ENCODE measurements at regions not wholly inside any gene's neighbourhood (a gene's known extent, or its start where the extent isn't known, plus 50 kb on each side); places are given as distances from the start of the nearest gene placed in this dataset.
A peak's percentile ranks its signal among the peaks of the same experiment; 100 is the strongest.
"Not testable (repeated sequence)": the region's sequence is repeated elsewhere in the genome, so short reads cannot be mapped to it uniquely, and the experiment has no call there.

DNA sequence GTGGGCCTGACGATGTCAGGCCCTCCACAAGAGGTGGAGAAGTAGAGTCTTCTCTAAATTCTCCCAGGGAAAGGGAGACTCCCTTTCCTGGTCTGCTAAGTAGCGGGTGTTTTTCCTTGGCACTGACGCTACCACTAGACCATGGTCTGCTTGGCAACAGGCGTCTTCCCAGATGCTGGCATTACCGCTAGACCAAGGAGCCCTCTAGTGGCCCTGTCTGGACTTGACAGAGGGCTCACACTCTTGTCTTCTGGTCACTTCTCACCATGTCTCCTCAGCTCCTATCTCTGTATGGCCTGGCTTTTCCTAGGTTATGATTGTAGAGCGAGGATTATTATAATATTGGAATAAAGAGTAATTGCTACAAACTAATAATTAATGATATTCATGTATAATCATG is 51.1 kb upstream of the RASSF6 start:
- not testable (repeated sequence) for H3K27ac ChIP-seq (ENCODE audit: low read depth in 2 of 2, low read length in 1 of 2); H3K36me3 ChIP-seq (ENCODE audit: control insufficient read depth in 2 of 2, insufficient read depth in 2 of 2, low read length in 1 of 2); H3K9me3 ChIP-seq (ENCODE audit: control insufficient read depth in 2 of 2, insufficient read depth in 1 of 2, low read depth in 1 of 2, low read length in 1 of 2); H3K4me3 ChIP-seq (ENCODE audit: low read depth in 1 of 2, low read length in 2 of 2); H3K4me1 ChIP-seq (ENCODE audit: control insufficient read depth in 2 of 2, insufficient read depth in 2 of 2, low read length in 1 of 2); H3K27me3 ChIP-seq (ENCODE audit: control insufficient read depth in 1 of 2, insufficient read depth in 2 of 2, low read length in 2 of 2)
- 93 to 96% methylated on average over 5 of the region's 6 CpGs for WGBS, 2 donors

DNA sequence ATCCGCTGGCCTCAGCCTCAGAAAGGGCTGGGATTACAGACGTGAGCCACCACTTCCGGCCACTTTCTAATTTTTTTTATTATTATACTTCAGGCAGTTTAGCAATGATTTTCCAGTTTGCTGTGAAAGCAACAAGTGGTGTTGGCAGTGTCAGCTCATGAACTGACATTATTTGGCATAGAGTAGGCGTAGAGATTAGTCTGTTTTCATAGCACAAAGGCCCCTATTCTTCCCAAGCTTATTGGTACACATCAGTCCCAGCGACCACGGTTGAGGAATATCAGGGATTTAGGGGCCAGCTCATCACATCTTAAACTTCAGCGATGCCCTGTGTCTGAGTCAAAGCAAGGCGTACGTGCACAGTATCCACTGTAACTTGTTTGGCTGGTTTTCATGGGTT is 53.0 kb upstream of the RASSF6 start:
- Histone ChIP-seq H3K27ac (ENCODE audit: low read depth in 2 of 2, low read length in 1 of 2) (peak overlapping the region in 1 of 2 donors; percentile 59), H3K9me3 (ENCODE audit: control insufficient read depth in 2 of 2, insufficient read depth in 1 of 2, low read depth in 1 of 2, low read length in 1 of 2) (no peaks in the 10 kb centered on the region), H3K36me3 (ENCODE audit: control insufficient read depth in 2 of 2, insufficient read depth in 2 of 2, low read length in 1 of 2) (no peaks in the 10 kb centered on the region), H3K27me3 (ENCODE audit: control insufficient read depth in 1 of 2, insufficient read depth in 2 of 2, low read length in 2 of 2) (peaks cover 0 to 2% of the 10 kb centered on the region in 2 donors), H3K4me3 (ENCODE audit: low read depth in 1 of 2, low read length in 2 of 2) (no peak overlapping the region), H3K4me1 (ENCODE audit: control insufficient read depth in 2 of 2, insufficient read depth in 2 of 2, low read length in 1 of 2) (peaks cover 3 to 6% of the 10 kb centered on the region in 2 donors)
- WGBS, 2 donors: 40 to 47% methylated on average over 9 of the region's 9 CpGs

DNA sequence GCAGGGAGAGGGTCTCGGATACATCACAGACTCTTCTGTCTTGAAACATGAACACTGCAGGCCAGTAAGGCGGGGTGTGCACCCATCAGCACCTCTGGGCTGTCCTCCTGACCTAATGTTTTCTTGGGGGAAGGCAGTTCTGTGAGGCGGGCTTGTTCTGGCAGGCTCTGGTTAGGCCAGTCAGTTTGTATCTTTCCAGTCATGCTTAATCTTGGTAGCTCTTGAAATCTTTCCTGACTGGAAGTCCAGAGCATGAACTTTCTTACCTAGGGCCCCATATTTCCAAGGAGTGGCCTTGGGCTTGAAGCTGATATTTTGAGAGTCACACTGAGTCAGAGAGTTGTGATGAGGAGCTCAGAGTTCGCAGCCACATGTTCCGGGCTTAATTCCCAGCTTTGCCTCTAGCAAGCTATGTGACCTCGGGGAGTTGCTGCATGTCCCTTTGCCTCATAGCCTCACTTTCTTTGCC is 54.2 kb upstream of the RASSF6 start:
- WGBS, 2 donors: 53 to 65% methylated on average over 6 of the region's 6 CpGs
- Histone ChIP-seq H3K4me1 (ENCODE audit: control insufficient read depth in 2 of 2, insufficient read depth in 2 of 2, low read length in 1 of 2) (peaks cover 3 to 6% of the 10 kb centered on the region in 2 donors), H3K27ac (ENCODE audit: low read depth in 2 of 2, low read length in 1 of 2) (peak overlapping the region; percentile 5 to 66)

DNA sequence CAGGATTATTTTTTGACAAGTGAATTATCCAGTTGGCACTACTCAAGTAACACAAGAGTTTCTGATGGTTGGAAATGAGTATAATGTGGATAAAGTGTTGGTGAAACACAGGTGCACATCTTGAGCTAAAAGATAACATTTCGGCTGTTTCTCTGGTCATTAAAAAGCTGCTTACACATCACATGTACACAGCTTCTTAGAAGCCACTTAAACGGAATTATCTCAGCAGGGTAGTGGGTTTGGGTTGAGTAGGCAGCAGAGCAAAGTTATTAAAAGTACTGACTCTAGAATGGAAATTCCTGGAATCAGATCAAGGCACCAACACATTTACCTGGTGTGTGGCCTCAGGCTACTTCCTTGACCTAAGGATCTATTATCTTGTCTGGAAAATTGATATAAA is 55.4 kb upstream of the RASSF6 start:
- Histone ChIP-seq H3K36me3 (ENCODE audit: control insufficient read depth in 2 of 2, insufficient read depth in 2 of 2, low read length in 1 of 2) (no peaks in the 10 kb centered on the region), H3K27ac (ENCODE audit: low read depth in 2 of 2, low read length in 1 of 2) (no peak overlapping the region), H3K4me3 (ENCODE audit: low read depth in 1 of 2, low read length in 2 of 2) (no peak overlapping the region), H3K27me3 (ENCODE audit: control insufficient read depth in 1 of 2, insufficient read depth in 2 of 2, low read length in 2 of 2) (peaks cover 0 to 2% of the 10 kb centered on the region in 2 donors), H3K4me1 (ENCODE audit: control insufficient read depth in 2 of 2, insufficient read depth in 2 of 2, low read length in 1 of 2) (peaks cover 0 to 3% of the 10 kb centered on the region in 2 donors), H3K9me3 (ENCODE audit: control insufficient read depth in 2 of 2, insufficient read depth in 1 of 2, low read depth in 1 of 2, low read length in 1 of 2) (no peaks in the 10 kb centered on the region)
- 78 to 81% methylated on average over 2 of the region's 2 CpGs for WGBS, 2 donors

More for the DNA sequence above, 54.2 kb upstream of the RASSF6 start:
- Histone ChIP-seq H3K27me3 (ENCODE audit: control insufficient read depth in 1 of 2, insufficient read depth in 2 of 2, low read length in 2 of 2) (peaks cover 0 to 2% of the 10 kb centered on the region in 2 donors), H3K4me3 (ENCODE audit: low read depth in 1 of 2, low read length in 2 of 2) (no peak overlapping the region), H3K9me3 (ENCODE audit: control insufficient read depth in 2 of 2, insufficient read depth in 1 of 2, low read depth in 1 of 2, low read length in 1 of 2) (no peaks in the 10 kb centered on the region), H3K36me3 (ENCODE audit: control insufficient read depth in 2 of 2, insufficient read depth in 2 of 2, low read length in 1 of 2) (no peaks in the 10 kb centered on the region)

DNA sequence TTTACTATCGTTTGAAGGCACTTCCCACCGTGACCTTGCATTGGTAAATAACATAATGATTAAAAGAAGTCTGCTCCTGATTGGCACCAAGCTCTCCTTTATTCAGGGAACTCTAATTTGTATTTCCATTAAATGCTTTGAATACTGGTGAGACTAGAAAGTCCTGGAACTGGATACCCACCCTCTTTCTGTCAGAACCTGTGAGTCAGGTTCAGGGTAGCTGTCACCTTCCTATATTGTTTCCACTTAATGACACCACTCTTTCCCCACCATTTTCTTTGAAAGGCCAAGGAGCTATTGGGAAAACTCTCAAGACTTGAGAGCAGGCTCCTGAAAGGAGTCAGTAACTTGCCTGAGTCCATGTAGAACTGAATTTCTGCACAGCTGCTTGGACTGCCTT is 55.9 kb upstream of the RASSF6 start:
- WGBS, 2 donors: 67 to 69% methylated on average over 2 of the region's 2 CpGs
- H3K9me3 ChIP-seq (ENCODE audit: control insufficient read depth in 2 of 2, insufficient read depth in 1 of 2, low read depth in 1 of 2, low read length in 1 of 2): no peaks in the 10 kb centered on the region
- H3K27me3 ChIP-seq (ENCODE audit: control insufficient read depth in 1 of 2, insufficient read depth in 2 of 2, low read length in 2 of 2): peaks cover 0 to 2% of the 10 kb centered on the region in 2 donors
- no peaks in the 10 kb centered on the region for H3K36me3 ChIP-seq (ENCODE audit: control insufficient read depth in 2 of 2, insufficient read depth in 2 of 2, low read length in 1 of 2)
- peaks cover 0 to 3% of the 10 kb centered on the region in 2 donors for H3K4me1 ChIP-seq (ENCODE audit: control insufficient read depth in 2 of 2, insufficient read depth in 2 of 2, low read length in 1 of 2)
- H3K27ac ChIP-seq (ENCODE audit: low read depth in 2 of 2, low read length in 1 of 2): peak overlapping the region; percentile 42 to 82
- H3K4me3 ChIP-seq (ENCODE audit: low read depth in 1 of 2, low read length in 2 of 2): no peak overlapping the region

DNA sequence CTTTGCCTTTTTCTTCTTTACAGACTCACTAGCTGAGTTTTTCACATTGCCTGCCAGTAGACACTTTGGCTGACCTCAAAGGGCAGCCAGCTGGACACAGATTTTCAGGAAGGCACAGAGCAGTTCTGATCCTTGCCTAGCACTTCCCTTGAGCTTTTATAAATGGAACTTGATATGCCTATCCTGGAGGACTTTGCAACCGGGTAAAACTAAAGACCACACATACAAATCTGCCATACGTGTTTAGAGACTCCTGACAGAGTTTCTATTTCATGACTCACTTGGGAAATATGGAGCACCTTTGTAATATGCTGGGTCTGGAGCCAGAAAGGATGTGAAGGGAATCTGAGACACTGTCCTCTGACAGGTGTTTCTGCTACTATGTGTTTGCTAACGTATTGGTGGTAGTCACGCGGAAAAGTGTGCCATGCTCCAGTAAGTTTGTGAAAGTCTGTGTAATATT is 56.7 kb upstream of the RASSF6 start:
- peaks cover 0 to 3% of the 10 kb centered on the region in 2 donors for H3K4me1 ChIP-seq (ENCODE audit: control insufficient read depth in 2 of 2, insufficient read depth in 2 of 2, low read length in 1 of 2)
- no peaks in the 10 kb centered on the region for H3K36me3 ChIP-seq (ENCODE audit: control insufficient read depth in 2 of 2, insufficient read depth in 2 of 2, low read length in 1 of 2)
- no peaks in the 10 kb centered on the region for H3K9me3 ChIP-seq (ENCODE audit: control insufficient read depth in 2 of 2, insufficient read depth in 1 of 2, low read depth in 1 of 2, low read length in 1 of 2)
- WGBS, 2 donors: 27 to 30% methylated on average over 5 of the region's 5 CpGs
- peaks cover 0 to 2% of the 10 kb centered on the region in 2 donors for H3K27me3 ChIP-seq (ENCODE audit: control insufficient read depth in 1 of 2, insufficient read depth in 2 of 2, low read length in 2 of 2)
- H3K4me3 ChIP-seq (ENCODE audit: low read depth in 1 of 2, low read length in 2 of 2): no peak overlapping the region
- H3K27ac ChIP-seq (ENCODE audit: low read depth in 2 of 2, low read length in 1 of 2): peak overlapping the region; percentile 82 to 93

DNA sequence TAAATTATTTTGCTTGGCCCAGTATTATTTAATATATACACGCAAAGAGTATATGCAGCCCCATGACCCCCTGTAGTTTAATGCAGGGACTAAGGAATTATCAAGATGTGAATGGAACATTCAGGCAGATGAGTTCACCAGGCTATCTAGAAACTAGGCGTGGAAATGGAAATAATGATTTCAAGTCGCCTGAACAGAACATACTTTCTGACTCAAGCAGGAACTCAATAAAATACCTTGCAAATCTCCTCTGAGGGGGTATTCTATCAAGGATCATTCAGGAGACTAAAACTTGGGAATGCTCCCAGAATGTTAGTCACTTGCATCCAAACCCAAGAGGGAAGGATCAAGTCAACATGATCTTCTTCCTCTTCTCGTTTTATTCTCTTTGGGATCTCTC is 59.6 kb upstream of the RASSF6 start:
- Histone ChIP-seq H3K27ac (ENCODE audit: low read depth in 2 of 2, low read length in 1 of 2) (no peak overlapping the region), H3K9me3 (ENCODE audit: control insufficient read depth in 2 of 2, insufficient read depth in 1 of 2, low read depth in 1 of 2, low read length in 1 of 2) (no peaks in the 10 kb centered on the region), H3K27me3 (ENCODE audit: control insufficient read depth in 1 of 2, insufficient read depth in 2 of 2, low read length in 2 of 2) (peaks cover 0 to 2% of the 10 kb centered on the region in 2 donors), H3K4me3 (ENCODE audit: low read depth in 1 of 2, low read length in 2 of 2) (no peak overlapping the region), H3K4me1 (ENCODE audit: control insufficient read depth in 2 of 2, insufficient read depth in 2 of 2, low read length in 1 of 2) (peaks cover 0 to 3% of the 10 kb centered on the region in 2 donors), H3K36me3 (ENCODE audit: control insufficient read depth in 2 of 2, insufficient read depth in 2 of 2, low read length in 1 of 2) (no peaks in the 10 kb centered on the region)
- 50 to 56% methylated on average over 4 of the region's 4 CpGs for WGBS, 2 donors

DNA sequence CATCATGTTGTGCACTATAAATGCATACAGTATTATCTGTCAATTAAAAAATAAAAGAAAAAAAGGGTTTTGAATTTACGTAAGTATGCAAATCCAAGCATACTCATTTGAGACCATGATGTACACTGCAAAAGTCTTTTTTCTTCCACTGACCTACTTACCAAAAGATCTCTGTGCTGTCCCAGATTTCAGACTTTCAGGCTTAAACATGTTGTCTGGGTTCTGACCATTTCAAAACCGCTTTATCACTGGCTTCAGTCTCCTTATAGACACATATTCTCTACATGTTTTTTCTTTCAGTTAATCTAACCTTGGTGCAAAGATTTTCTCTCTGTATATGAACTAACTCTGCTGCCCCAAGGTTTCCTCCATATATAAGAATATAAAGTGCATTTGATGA is 58.6 kb upstream of the CXCL8 start:
- Histone ChIP-seq H3K27me3 (ENCODE audit: control insufficient read depth in 1 of 2, insufficient read depth in 2 of 2, low read length in 2 of 2) (peaks cover 0 to 2% of the 10 kb centered on the region in 2 donors), H3K27ac (ENCODE audit: low read depth in 2 of 2, low read length in 1 of 2) (no peak overlapping the region), H3K4me3 (ENCODE audit: low read depth in 1 of 2, low read length in 2 of 2) (no peak overlapping the region), H3K4me1 (ENCODE audit: control insufficient read depth in 2 of 2, insufficient read depth in 2 of 2, low read length in 1 of 2) (no peaks in the 10 kb centered on the region), H3K9me3 (ENCODE audit: control insufficient read depth in 2 of 2, insufficient read depth in 1 of 2, low read depth in 1 of 2, low read length in 1 of 2) (no peaks in the 10 kb centered on the region), H3K36me3 (ENCODE audit: control insufficient read depth in 2 of 2, insufficient read depth in 2 of 2, low read length in 1 of 2) (no peaks in the 10 kb centered on the region)
- 47 to 49% methylated on average over 2 of the region's 2 CpGs for WGBS, 2 donors

DNA sequence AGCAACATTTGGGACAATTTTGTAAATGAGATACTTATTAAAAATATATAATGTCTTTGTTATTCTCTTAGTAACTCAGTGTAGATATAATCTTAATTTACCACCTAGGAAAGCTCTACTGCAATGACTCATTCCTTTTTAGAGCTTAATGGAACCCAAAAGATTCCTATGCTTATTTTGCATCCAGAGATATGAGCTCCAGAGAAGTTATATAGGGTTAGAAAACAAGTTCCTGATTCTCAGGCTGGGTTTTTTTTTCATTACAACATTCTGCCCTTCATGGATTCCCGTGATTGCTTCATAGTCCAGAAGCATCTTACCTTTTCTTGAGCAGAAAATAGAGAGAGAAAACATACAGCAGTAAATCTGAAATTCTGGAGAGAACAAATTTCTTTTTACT is 57.9 kb upstream of the CXCL8 start:
- Histone ChIP-seq H3K27me3 (ENCODE audit: control insufficient read depth in 1 of 2, insufficient read depth in 2 of 2, low read length in 2 of 2) (peaks cover 0 to 2% of the 10 kb centered on the region in 2 donors), H3K27ac (ENCODE audit: low read depth in 2 of 2, low read length in 1 of 2) (no peak overlapping the region), H3K9me3 (ENCODE audit: control insufficient read depth in 2 of 2, insufficient read depth in 1 of 2, low read depth in 1 of 2, low read length in 1 of 2) (no peaks in the 10 kb centered on the region), H3K4me3 (ENCODE audit: low read depth in 1 of 2, low read length in 2 of 2) (no peak overlapping the region), H3K36me3 (ENCODE audit: control insufficient read depth in 2 of 2, insufficient read depth in 2 of 2, low read length in 1 of 2) (no peaks in the 10 kb centered on the region), H3K4me1 (ENCODE audit: control insufficient read depth in 2 of 2, insufficient read depth in 2 of 2, low read length in 1 of 2) (no peaks in the 10 kb centered on the region)
- 77 to 86% methylated on average over 1 of the region's 1 CpG for WGBS, 2 donors

DNA sequence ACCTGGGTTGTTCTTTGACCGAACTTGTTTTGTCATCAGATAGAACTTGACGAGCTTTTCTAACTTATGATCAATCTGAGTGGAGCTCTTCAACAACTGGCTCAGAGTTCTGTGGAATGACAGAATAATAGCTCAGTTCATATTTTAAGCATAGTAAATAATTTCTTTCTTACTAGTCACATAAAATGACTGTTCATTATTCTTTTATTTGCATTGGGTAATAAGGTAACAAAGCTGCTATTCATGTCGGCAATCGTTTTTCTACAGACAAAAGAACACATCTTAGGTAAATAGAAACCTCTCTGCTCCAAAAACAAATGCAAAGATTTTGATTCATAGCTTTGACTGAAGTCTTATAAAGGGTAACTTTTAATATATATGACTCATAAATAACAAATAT is 57.3 kb upstream of the CXCL8 start:
- 52 to 62% methylated on average over 4 of the region's 4 CpGs for WGBS, 2 donors
- no peak overlapping the region for H3K4me3 ChIP-seq (ENCODE audit: low read depth in 1 of 2, low read length in 2 of 2)
- H3K9me3 ChIP-seq (ENCODE audit: control insufficient read depth in 2 of 2, insufficient read depth in 1 of 2, low read depth in 1 of 2, low read length in 1 of 2): no peaks in the 10 kb centered on the region
- no peaks in the 10 kb centered on the region for H3K4me1 ChIP-seq (ENCODE audit: control insufficient read depth in 2 of 2, insufficient read depth in 2 of 2, low read length in 1 of 2)
- H3K27ac ChIP-seq (ENCODE audit: low read depth in 2 of 2, low read length in 1 of 2): no peak overlapping the region
- H3K27me3 ChIP-seq (ENCODE audit: control insufficient read depth in 1 of 2, insufficient read depth in 2 of 2, low read length in 2 of 2): peaks cover 0 to 2% of the 10 kb centered on the region in 2 donors
- no peaks in the 10 kb centered on the region for H3K36me3 ChIP-seq (ENCODE audit: control insufficient read depth in 2 of 2, insufficient read depth in 2 of 2, low read length in 1 of 2)
